ENCODE measurements at regions not wholly inside any gene's neighbourhood (a gene's known extent, or its start where the extent isn't known, plus 50 kb on each side); places are given as distances from the start of the nearest gene placed in this dataset.

DNA sequence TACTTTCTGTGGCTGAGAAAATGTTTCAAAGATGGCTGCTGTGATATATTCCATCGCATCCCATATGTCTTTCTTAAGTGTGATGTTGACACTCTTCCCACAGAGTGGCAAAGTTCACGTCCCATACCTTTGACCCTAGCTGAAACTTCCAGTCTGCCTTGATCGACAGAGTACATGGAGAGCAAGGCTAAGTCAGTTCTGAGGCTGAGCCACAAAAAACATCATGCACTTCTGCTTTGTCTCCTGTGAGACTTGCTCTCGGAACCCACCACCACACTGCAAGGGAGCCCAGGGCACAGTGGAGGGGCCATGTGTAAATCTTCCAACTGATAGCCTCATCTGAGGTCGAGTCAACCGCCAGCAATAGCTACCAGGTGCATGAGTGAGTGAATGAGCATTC, 431.9 kb upstream of the RUNX1 start:
- no peak overlapping the region for H3K27ac ChIP-seq
- TF ChIP-seq, protein P1, sequence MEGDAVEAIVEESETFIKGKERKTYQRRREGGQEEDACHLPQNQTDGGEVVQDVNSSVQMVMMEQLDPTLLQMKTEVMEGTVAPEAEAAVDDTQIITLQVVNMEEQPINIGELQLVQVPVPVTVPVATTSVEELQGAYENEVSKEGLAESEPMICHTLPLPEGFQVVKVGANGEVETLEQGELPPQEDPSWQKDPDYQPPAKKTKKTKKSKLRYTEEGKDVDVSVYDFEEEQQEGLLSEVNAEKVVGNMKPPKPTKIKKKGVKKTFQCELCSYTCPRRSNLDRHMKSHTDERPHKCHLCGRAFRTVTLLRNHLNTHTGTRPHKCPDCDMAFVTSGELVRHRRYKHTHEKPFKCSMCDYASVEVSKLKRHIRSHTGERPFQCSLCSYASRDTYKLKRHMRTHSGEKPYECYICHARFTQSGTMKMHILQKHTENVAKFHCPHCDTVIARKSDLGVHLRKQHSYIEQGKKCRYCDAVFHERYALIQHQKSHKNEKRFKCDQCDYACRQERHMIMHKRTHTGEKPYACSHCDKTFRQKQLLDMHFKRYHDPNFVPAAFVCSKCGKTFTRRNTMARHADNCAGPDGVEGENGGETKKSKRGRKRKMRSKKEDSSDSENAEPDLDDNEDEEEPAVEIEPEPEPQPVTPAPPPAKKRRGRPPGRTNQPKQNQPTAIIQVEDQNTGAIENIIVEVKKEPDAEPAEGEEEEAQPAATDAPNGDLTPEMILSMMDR (conservative IDR thresholded peaks at IDR 0.05): no peak

- no peak overlapping the region for H3K27ac ChIP-seq
- TF ChIP-seq, protein P1 (conservative IDR thresholded peaks at IDR 0.05): no peak
Measured at GRCh38 chr21:35479529-35479928, 430.4 kb upstream of the RUNX1 start.

GRCh38 chr21:35479065-35479448, 430.0 kb upstream of the RUNX1 start:
- no peak overlapping the region for H3K27ac ChIP-seq
- TF ChIP-seq, protein P1 (conservative IDR thresholded peaks at IDR 0.05): no peak

DNA sequence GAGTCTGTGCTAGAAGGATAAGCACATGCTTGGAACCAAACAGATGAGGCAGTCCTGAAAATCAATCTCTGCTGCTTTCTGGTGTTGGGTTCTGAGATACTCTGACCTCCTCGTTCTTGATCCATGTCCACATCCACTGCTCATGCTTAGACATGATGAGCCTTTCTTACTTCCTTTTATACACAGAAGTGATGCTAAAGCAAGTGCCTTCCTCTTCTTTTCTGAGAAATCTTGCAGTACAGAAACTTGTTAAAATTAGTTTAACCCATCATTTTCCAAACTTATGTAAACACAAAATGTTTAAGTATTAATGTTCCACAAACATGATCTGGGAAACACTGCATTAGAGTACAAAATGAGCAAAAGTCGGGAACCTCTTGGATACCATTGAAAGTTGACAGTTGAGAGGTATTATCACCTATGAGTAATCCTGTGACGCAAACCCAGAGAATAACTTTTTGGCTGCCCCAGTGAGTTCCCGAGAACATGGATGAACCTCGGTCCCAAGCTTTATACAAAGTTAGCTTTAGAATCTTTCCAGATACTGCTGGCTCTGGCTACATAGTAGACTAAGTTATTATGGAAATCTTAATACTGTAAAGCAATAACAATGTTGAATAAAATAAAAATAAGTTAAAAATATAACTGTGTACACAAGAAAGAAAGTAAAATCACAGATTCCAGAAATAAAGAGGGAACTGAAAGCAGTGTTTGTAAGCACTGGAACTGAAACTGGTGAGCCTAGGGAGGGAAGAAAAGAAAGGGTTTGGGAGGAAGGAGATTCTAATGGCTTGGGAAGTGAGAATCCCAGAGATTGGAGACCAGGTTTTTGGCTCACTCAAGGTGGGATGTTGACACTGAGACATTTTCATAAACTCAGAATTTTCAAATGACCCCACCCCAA, 429.3 kb upstream of the RUNX1 start:
- TF ChIP-seq, protein P1 (conservative IDR thresholded peaks at IDR 0.05): no peak
- no peak overlapping the region for H3K27ac ChIP-seq

DNA sequence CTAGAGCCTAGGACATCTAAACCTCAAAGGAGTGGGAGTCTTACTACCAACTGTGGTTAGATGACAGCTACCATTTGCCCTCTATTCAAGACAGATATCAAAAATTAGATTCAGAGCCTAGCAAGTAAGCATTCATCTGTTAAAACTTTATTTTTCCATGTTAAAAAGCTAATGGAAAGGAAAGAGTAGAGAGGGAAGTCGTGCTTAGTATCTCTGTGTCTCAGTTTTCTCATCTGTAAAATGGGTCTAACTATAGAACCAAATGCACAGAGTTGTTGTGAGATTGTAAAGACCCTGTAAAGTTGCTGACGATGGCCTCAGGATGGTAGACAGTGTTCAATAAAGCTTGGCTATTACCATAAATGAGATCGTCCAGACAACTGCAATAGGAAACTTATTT, 428.5 kb upstream of the RUNX1 start:
- TF ChIP-seq, protein P1 (conservative IDR thresholded peaks at IDR 0.05): no peak
- H3K27ac ChIP-seq: no peak overlapping the region

- TF ChIP-seq, protein P1 (conservative IDR thresholded peaks at IDR 0.05): no peak
- no peak overlapping the region for H3K27ac ChIP-seq
Measured at GRCh38 chr21:35476621-35477395, 427.7 kb upstream of the RUNX1 start.

- H3K27ac ChIP-seq: no peak overlapping the region
Measured at GRCh38 chr21:35475762-35476161, 426.7 kb upstream of the RUNX1 start.

More at GRCh38 chr21:35475762-35476161, 426.7 kb upstream of the RUNX1 start:
- TF ChIP-seq, protein P1 (conservative IDR thresholded peaks at IDR 0.05): no peak

Data from VCaP (cell line).